Right lung (tissue), 2 donors: ENCODE measurements at regions not wholly inside any gene's neighbourhood (a gene's known extent, or its start where the extent isn't known, plus 50 kb on each side); places are given as distances from the start of the nearest gene placed in this dataset.
"Not testable (repeated sequence)": the region's sequence is repeated elsewhere in the genome, so short reads cannot be mapped to it uniquely, and the experiment has no call there.

Experiments
- DNase-seq, 2 donors: peaks; one replicate each; pipeline ENCODE4 v3.0.0-alpha.2; 2013

GRCh38 chr5:101205065-101205464 is 302.0 kb upstream of the ST8SIA4 start:
- not testable (repeated sequence) for DNase-seq

- not testable (repeated sequence) for DNase-seq
These were observed 277.3 kb upstream of the ST8SIA4 start for GRCh38 chr5:101180365-101180764.

- DNase-seq: no peak
These were observed 273.5 kb upstream of the ST8SIA4 start for GRCh38 chr5:101176605-101177004.

GRCh38 chr5:101174981-101175380 is 271.9 kb upstream of the ST8SIA4 start:
- no peak for DNase-seq

GRCh38 chr5:101163088-101163487 is 260.0 kb upstream of the ST8SIA4 start:
- no peak for DNase-seq

- DNase-seq: no peak
These were observed 256.9 kb upstream of the ST8SIA4 start for GRCh38 chr5:101160002-101160401.

- no peak for DNase-seq
These were observed 255.9 kb upstream of the ST8SIA4 start for GRCh38 chr5:101159006-101159405.

- DNase-seq: no peak
These were observed 250.4 kb upstream of the ST8SIA4 start for GRCh38 chr5:101153526-101153925.

- no peak for DNase-seq
These were observed 240.4 kb upstream of the ST8SIA4 start for GRCh38 chr5:101143526-101143925.

- DNase-seq: no peak
These were observed 239.0 kb upstream of the ST8SIA4 start for GRCh38 chr5:101142102-101142501.

- no peak for DNase-seq
These were observed 233.4 kb upstream of the ST8SIA4 start for GRCh38 chr5:101136454-101136853.

GRCh38 chr5:101123363-101123762 is 220.3 kb upstream of the ST8SIA4 start:
- DNase-seq: no peak

- DNase-seq: no peak
These were observed 209.6 kb upstream of the ST8SIA4 start for GRCh38 chr5:101112645-101113044.

GRCh38 chr5:101103874-101104273 is 200.8 kb upstream of the ST8SIA4 start:
- no peak for DNase-seq

- no peak for DNase-seq
These were observed 199.4 kb upstream of the ST8SIA4 start for GRCh38 chr5:101102506-101102905.

GRCh38 chr5:101091902-101092301 is 188.8 kb upstream of the ST8SIA4 start:
- DNase-seq: no peak

GRCh38 chr5:101084353-101084752 is 181.3 kb upstream of the ST8SIA4 start:
- no peak for DNase-seq

- peak in 1 of 2 donors; percentile 5 for DNase-seq
These were observed 177.6 kb upstream of the ST8SIA4 start for GRCh38 chr5:101080462-101081240.

GRCh38 chr5:101068298-101068697 is 165.2 kb upstream of the ST8SIA4 start:
- no peak for DNase-seq

- no peak for DNase-seq
These were observed 164.3 kb upstream of the ST8SIA4 start for GRCh38 chr5:101067429-101067828.

GRCh38 chr5:101062902-101063301 is 159.8 kb upstream of the ST8SIA4 start:
- DNase-seq: no peak

- DNase-seq: no peak
These were observed 144.1 kb upstream of the ST8SIA4 start for GRCh38 chr5:101047181-101047580.

- no peak for DNase-seq
These were observed 142.6 kb upstream of the ST8SIA4 start for GRCh38 chr5:101045689-101046088.

GRCh38 chr5:101040002-101040401 is 136.9 kb upstream of the ST8SIA4 start:
- DNase-seq: not testable (repeated sequence)
